ENCODE measurements at regions not wholly inside any gene's neighbourhood (a gene's known extent, or its start where the extent isn't known, plus 50 kb on each side); places are given as distances from the start of the nearest gene placed in this dataset.

- FAIRE-seq (no peak), ATAC-seq (no peak), DNase-seq (ENCODE audit: low spot score) (no peak)
- no peak overlapping the region for H3K4me3 ChIP-seq (replicated peaks in 1 of 3; ENCODE audit: insufficient read depth in 1 of 3, low read depth in 2 of 3, low read length in 3 of 3)
- H3K36me3 ChIP-seq (replicated peaks in 1 of 2; ENCODE audit: control insufficient read depth in 1 of 2, insufficient read depth in 2 of 2, low read length in 2 of 2), result no peaks in the 10 kb centered on the region
- in situ Hi-C loops (cut with HindIII; ENCODE audit: extremely low pct_ligation_motif_present, low pct_unique_long_range_greater_than_20kb) (no loop called here), intact Hi-C loops (cut with micrococcal nuclease; ENCODE audit: unreplicated experiment) (no loop called here)
- WGBS (ENCODE audit: low lambda C conversion rate), result 26% methylated on average over 4 of the region's 4 CpGs
- no peak overlapping the region for H3K4me2 ChIP-seq (ENCODE audit: low read depth, low read length)
- no peak overlapping the region for H3K27ac ChIP-seq (ENCODE audit: extremely low read length, insufficient read depth, low read length)
- no peaks in the 10 kb centered on the region for H4K20me1 ChIP-seq (ENCODE audit: insufficient read depth, low read length)
- BruUV-seq (replicated peaks), result no TSS peak
- no peaks in the 10 kb centered on the region for H3K4me1 ChIP-seq (ENCODE audit: insufficient read depth, low read length)
- H3K79me2 ChIP-seq (ENCODE audit: insufficient read depth, low read length), result no peaks in the 10 kb centered on the region
- peaks cover 6% of the 10 kb centered on the region; the same call in 1 of the 2 replicates for H3K9me3 ChIP-seq (ENCODE audit: low read length)
- 0 out of 2 replicates have a peak, but pooled peaks have one; percentile 46 for TF ChIP-seq FOXO4 (CRISPR knock-in tag; conservative IDR thresholded peaks at IDR 0.05)
- no peak for TF ChIP-seq DMTF1 (CRISPR knock-in tag; IDR thresholded peaks at IDR 0.05)
- CTCF ChIA-PET (ENCODE audit: low intra/inter-chr PET ratio, low total read pairs), result no interaction called here
- no peaks in the 10 kb centered on the region for H3K27me3 ChIP-seq (ENCODE audit: control insufficient read depth in 1 of 2, insufficient read depth in 2 of 2, low read length in 2 of 2)
- no peak overlapping the region for H3K9ac ChIP-seq (ENCODE audit: insufficient read depth, low read depth, low read length)
- POLR2A ChIA-PET, result no interaction called here
- H2AFZ ChIP-seq (ENCODE audit: low read length), result no peak overlapping the region
Observed at GRCh38 chr6:24987446-24988115, 51.8 kb upstream of the RIPOR2 start.

- Histone ChIP-seq H2AFZ (ENCODE audit: low read length) (no peak overlapping the region), H3K4me3 (replicated peaks in 1 of 3; ENCODE audit: insufficient read depth in 1 of 3, low read depth in 2 of 3, low read length in 3 of 3) (no peak overlapping the region), H3K9ac (ENCODE audit: insufficient read depth, low read depth, low read length) (no peak overlapping the region), H3K36me3 (replicated peaks in 1 of 2; ENCODE audit: control insufficient read depth in 1 of 2, insufficient read depth in 2 of 2, low read length in 2 of 2) (no peaks in the 10 kb centered on the region), H3K4me1 (ENCODE audit: insufficient read depth, low read length) (no peaks in the 10 kb centered on the region), H3K79me2 (ENCODE audit: insufficient read depth, low read length) (no peaks in the 10 kb centered on the region), H3K4me2 (ENCODE audit: low read depth, low read length) (no peak overlapping the region), H4K20me1 (ENCODE audit: insufficient read depth, low read length) (no peaks in the 10 kb centered on the region), H3K27me3 (ENCODE audit: control insufficient read depth in 1 of 2, insufficient read depth in 2 of 2, low read length in 2 of 2) (no peaks in the 10 kb centered on the region), H3K9me3 (ENCODE audit: low read length) (peaks cover 6% of the 10 kb centered on the region; the same call in 1 of the 2 replicates), H3K27ac (ENCODE audit: extremely low read length, insufficient read depth, low read length) (no peak overlapping the region)
- ChIA-PET POLR2A (no interaction called here), CTCF (ENCODE audit: low intra/inter-chr PET ratio, low total read pairs) (no interaction called here)
- in situ Hi-C loops (cut with HindIII; ENCODE audit: extremely low pct_ligation_motif_present, low pct_unique_long_range_greater_than_20kb) (no loop called here), intact Hi-C loops (cut with micrococcal nuclease; ENCODE audit: unreplicated experiment) (no loop called here)
- DNase-seq (ENCODE audit: low spot score) (no peak), ATAC-seq (no peak), FAIRE-seq (no peak)
- BruUV-seq (replicated peaks), result no TSS peak
- TF ChIP-seq ZNF3 (CRISPR knock-in tag; IDR thresholded peaks at IDR 0.05), result no peak
- TF ChIP-seq FOXA3 (CRISPR knock-in tag; IDR thresholded peaks at IDR 0.05), result no peak
- TF ChIP-seq CREB1 (IDR thresholded peaks at IDR 0.05), result no peak
- no peak for TF ChIP-seq CREB1 (CRISPR knock-in tag; IDR thresholded peaks at IDR 0.05)
- TF ChIP-seq ZBTB49 (CRISPR knock-in tag; IDR thresholded peaks at IDR 0.05; ENCODE audit: borderline replicate concordance), result no peak
- TF ChIP-seq CREBL2 (CRISPR knock-in tag; IDR thresholded peaks at IDR 0.05; ENCODE audit: borderline replicate concordance), result no peak
Observed at GRCh38 chr6:24988562-24988961, 52.8 kb upstream of the RIPOR2 start.
